GM12865 (cell line): ENCODE measurements at regions not wholly inside any gene's neighbourhood (a gene's known extent, or its start where the extent isn't known, plus 50 kb on each side); places are given as distances from the start of the nearest gene placed in this dataset.

Experiments used
- DNase-seq: peaks from one replicate; pipeline ENCODE4 v3.0.0; 2010; ENCODE audit warnings: low read depth
- H3K4me3 ChIP-seq: 2 replicates; pipeline ENCODE4 v1.5.1; 2011; ENCODE audit warnings: mild to moderate bottlenecking, low read depth, low read length, control low read depth
- TF ChIP-seq, protein P1 (sequence below): IDR thresholded peaks from 2 replicates; pipeline ENCODE4 v1.5.1; 2011; ENCODE audit warnings: low read length, control low read depth, low read depth, inconsistent platforms; ENCODE audit not compliant: insufficient read depth; ENCODE audit errors: missing control alignments

DNA sequence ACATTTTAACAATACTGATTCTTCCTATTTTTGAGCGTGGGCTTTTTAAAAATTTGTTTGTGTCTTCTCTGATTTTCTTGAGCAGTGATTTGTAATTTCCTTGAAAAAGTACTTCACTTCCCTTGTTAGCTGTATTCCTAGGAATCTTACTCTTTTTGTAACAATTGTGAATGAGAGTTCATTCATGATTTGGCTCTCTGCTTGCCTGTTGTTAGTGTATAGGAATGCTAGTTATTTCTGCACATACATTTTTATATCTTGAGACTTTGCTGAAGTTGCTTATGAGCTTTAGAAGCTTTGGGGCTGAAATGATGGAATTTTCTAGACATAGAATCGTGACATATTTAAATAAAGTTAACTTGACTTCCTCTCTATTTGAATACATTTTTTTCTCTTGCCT is 582.8 kb upstream of the BCHE start:
- TF ChIP-seq, protein P1, sequence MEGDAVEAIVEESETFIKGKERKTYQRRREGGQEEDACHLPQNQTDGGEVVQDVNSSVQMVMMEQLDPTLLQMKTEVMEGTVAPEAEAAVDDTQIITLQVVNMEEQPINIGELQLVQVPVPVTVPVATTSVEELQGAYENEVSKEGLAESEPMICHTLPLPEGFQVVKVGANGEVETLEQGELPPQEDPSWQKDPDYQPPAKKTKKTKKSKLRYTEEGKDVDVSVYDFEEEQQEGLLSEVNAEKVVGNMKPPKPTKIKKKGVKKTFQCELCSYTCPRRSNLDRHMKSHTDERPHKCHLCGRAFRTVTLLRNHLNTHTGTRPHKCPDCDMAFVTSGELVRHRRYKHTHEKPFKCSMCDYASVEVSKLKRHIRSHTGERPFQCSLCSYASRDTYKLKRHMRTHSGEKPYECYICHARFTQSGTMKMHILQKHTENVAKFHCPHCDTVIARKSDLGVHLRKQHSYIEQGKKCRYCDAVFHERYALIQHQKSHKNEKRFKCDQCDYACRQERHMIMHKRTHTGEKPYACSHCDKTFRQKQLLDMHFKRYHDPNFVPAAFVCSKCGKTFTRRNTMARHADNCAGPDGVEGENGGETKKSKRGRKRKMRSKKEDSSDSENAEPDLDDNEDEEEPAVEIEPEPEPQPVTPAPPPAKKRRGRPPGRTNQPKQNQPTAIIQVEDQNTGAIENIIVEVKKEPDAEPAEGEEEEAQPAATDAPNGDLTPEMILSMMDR = no peak
- no peak for DNase-seq
- H3K4me3 ChIP-seq = no peak overlapping the region

DNA sequence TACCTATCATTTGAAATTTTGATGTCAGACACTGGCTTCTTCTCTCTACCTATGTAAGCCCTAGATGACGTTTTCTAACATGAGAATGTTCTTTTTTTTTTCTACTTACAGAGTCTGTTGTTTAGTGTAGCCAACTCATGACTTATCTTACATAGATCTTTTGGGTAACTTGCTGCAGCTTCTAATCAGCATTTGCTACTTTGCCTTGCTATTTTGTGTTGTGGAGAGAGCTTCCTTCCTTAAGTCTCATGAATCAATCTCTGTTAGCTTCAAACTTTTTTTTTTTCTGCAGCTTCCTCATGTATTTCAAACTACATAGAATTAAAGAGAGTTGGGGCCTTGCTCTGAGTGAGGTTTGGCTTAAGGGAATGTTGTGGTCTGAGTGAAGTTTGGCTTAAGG is 568.7 kb upstream of the BCHE start:
- TF ChIP-seq, protein P1 = no peak
- no peak for DNase-seq
- no peak overlapping the region for H3K4me3 ChIP-seq

DNA sequence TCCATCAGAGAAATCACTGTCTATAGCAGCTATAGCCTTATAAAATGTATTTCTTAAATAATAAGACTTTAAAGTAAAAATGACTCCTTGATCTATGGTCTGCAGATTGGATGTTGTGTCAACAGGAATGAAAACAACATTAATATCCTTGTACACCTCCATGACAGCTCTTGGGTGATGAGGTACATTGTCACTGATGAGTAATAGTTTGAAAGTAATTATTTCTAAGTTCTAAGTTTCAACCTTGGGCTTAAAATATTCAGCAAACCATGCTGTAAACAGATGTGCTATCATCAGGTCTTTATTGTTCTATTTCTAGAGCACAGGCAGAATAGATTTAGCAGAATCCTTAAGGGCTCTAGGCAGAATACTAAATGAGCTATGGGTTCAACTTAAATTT is 568.2 kb upstream of the BCHE start:
- TF ChIP-seq, protein P1 = no peak
- DNase-seq = no peak
- no peak overlapping the region for H3K4me3 ChIP-seq

DNA sequence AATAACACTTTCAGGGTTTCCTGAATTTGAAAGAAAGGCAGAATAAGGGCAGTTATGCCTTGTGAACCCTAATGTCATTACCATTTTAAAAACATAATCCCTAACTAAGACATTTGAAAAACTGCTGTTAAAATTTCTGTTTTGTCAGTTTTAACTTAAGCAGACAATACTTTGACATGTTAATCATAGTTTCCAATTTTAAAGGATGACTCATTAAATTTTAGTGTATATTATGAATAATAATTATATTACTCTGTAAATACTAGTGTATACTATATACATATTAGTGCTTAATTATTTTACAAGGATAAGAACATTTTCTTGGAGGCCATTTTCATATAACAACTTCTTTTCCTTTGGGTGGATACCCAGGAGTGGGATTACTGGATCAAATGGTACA is 553.1 kb upstream of the BCHE start:
- TF ChIP-seq, protein P1 = no peak
- DNase-seq = no peak
- H3K4me3 ChIP-seq = no peak overlapping the region

DNA sequence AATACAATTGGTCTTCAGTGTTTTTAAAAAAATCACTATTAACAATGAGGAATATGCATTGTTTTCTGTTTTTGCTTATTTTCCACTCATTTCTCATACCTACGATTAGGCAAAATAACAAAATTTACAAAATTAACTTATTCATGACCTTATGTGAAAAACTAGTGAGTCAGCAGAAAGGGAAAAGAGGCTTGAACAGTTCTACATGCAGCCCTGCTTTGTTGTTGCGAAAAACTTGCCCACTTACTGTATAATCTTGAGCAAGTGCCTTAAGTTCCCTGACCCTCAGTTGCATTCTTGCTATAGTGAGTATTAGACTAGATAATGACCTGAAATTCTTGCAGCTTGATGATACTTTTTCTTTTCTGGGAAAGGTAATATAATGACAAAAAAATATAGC is 551.1 kb upstream of the BCHE start:
- DNase-seq = no peak
- TF ChIP-seq, protein P1 = no peak
- no peak overlapping the region for H3K4me3 ChIP-seq

DNA sequence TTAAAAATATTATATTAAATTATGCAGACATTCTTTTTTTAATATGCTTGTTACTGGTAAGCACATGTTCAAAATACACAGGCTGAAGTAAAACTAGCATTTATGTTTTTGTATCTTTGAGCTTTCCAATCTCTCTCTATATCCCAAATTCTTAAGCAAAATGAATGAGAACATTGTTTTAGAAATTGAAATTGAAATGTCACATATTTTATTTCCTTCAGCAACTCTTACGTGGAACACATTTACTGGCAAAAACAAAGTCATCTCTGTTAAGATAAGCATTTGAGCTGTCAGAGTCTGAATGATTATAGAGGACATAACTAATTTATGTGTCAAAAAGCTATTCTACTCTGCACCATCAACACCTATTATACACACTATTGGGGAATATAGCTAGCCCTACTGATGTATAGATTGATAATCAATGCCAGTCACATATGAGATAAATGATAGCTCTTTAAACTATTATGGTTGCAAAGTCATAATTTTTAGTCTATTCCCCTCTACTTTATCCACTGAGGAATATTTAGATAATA is 535.4 kb upstream of the BCHE start:
- TF ChIP-seq, protein P1 = no peak

DNA sequence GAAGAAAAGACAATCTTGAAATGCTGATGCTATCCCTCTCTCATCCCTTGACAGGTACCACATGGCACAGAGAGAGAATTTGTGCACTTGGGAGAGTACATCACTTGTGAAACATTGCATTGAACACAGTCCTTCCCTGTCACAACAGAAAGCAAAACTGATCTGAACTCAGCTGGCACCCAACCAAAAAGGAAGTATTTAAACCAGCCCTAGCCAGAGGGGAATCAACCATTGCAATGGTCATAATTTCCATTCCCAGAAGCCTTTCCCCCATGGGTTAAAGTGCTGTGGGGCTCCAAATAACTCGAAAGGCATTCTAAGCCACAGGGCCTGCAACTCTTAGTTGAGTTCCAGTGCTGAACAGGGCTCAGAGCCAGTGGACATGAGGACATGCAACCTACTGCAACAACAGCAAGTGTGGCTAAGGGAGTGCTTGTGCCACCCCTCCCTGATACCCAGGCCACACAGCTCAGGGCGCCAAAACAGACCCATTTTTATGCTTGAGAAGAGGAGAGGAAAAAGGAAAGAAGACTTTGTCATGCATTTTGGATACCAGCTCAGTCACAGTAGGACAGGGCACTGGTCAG is 530.8 kb upstream of the BCHE start:
- DNase-seq = no peak
- TF ChIP-seq, protein P1 = no peak
- no peak overlapping the region for H3K4me3 ChIP-seq

More for the DNA sequence above, 535.4 kb upstream of the BCHE start:
- no peak for DNase-seq
- H3K4me3 ChIP-seq = no peak overlapping the region
